GM12878 (cell line): ENCODE measurements at regions not wholly inside any gene's neighbourhood (a gene's known extent, or its start where the extent isn't known, plus 50 kb on each side); places are given as distances from the start of the nearest gene placed in this dataset.

Experiments
- ATAC-seq: fragments of 200-7000 bp; cut with Tn5 transposase; 3 replicates; pipeline ENCODE4 v1.9.1; 2020; ENCODE audit warnings: mild to moderate bottlenecking, moderate library complexity
- BruUV-seq: library from RNA; stranded (reverse); fragments of 400-500 nt; replicated peaks from 2 replicates; lab custom pipeline; 2021; lab: Mats Ljungman, UMichigan
- CTCF ChIA-PET: fragments of 300-600 bp; sonication (Branson Sonifier 250); formaldehyde crosslinking; extraction: SDS; loops from one replicate; lab custom pipeline; 2021; ENCODE audit warnings: inconsistent platforms; lab: Yijun Ruan, JAX
- POLR2A ChIA-PET: fragments of 350-600 bp; formaldehyde crosslinking; extraction: SDS; loops from one replicate; lab custom pipeline; 2021; ENCODE audit warnings: inconsistent platforms; lab: Charles Lee
- RAD21 ChIA-PET: fragments of 300-600 bp; sonication (Branson Sonifier 250); formaldehyde crosslinking; loops from one replicate; lab custom pipeline; 2023; ENCODE audit warnings: antibody characterized with exemption; ENCODE audit not compliant: unreplicated experiment; lab: Charles Lee
- SMC1A ChIA-PET: fragments of 300-600 bp; sonication (Branson Sonifier 250); formaldehyde crosslinking; loops from one replicate; lab custom pipeline; 2023; ENCODE audit not compliant: unreplicated experiment, uncharacterized antibody; lab: Charles Lee
- DNase-seq: peaks from one replicate; pipeline ENCODE4 v3.0.0-alpha.2; 2011; ENCODE audit warnings: low read depth, low spot score
- FAIRE-seq: peaks from 3 replicates; lab custom pipeline; 2011; peaks lifted over from hg19 to GRCh38; lab: Jason Lieb, UNC
- H2AFZ ChIP-seq: 2 replicates; pipeline ENCODE4 v1.6.0; 2011; ENCODE audit warnings: low read depth, low read length, control low read depth; ENCODE audit not compliant: control insufficient read depth
- H3K27ac ChIP-seq: 2 replicates; pipeline ENCODE4 v1.5.1; 2011; ENCODE audit warnings: control low read depth; ENCODE audit not compliant: control insufficient read depth, insufficient read depth
- H3K27me3 ChIP-seq, 2 experiments: replicated peaks in 1 of 2; 2 replicates each; pipeline versions ENCODE4 v1.6.0 to v1.6.1; 2011; ENCODE audit warnings: low read length in 1 of 2; ENCODE audit not compliant: control insufficient read depth in 2 of 2, insufficient read depth in 2 of 2
- H3K36me3 ChIP-seq, 2 experiments: 2 replicates each; pipeline ENCODE4 v1.5.1; 2011; ENCODE audit warnings: low read length in 1 of 2; ENCODE audit not compliant: control insufficient read depth in 2 of 2, insufficient read depth in 2 of 2
- H3K4me1 ChIP-seq: 2 replicates; pipeline ENCODE4 v1.6.1; 2011; ENCODE audit warnings: mild to moderate bottlenecking, low read length, moderate library complexity, mixed read lengths; ENCODE audit not compliant: control insufficient read depth, insufficient read depth
- H3K4me2 ChIP-seq: 2 replicates; pipeline ENCODE4 v1.6.0; 2011; ENCODE audit warnings: control low read depth; ENCODE audit not compliant: control insufficient read depth, insufficient read depth
- H3K4me3 ChIP-seq: fragments of 200-600 bp; sonication (generic); 2 replicates; pipeline ENCODE4 v1.5.1; 2016
- H3K79me2 ChIP-seq: 2 replicates; pipeline ENCODE4 v1.6.0; 2011; ENCODE audit warnings: low read length; ENCODE audit not compliant: control insufficient read depth, insufficient read depth
- H3K9ac ChIP-seq: 2 replicates; pipeline ENCODE4 v1.8.0; 2011; ENCODE audit warnings: low read length, control low read depth, mixed read lengths; ENCODE audit not compliant: control insufficient read depth, insufficient read depth
- H3K9me3 ChIP-seq: replicated peaks from 3 replicates; pipeline ENCODE4 v1.5.1; 2011; ENCODE audit warnings: mild to moderate bottlenecking, low read length; ENCODE audit not compliant: control insufficient read depth, insufficient read depth
- H4K20me1 ChIP-seq: 2 replicates; pipeline ENCODE4 v1.6.0; 2011; ENCODE audit not compliant: control insufficient read depth, insufficient read depth
- HDAC2 ChIP-seq: fragments of 200-600 bp; sonication (generic); IDR thresholded peaks from 2 replicates; pipeline ENCODE4 v1.6.1; 2017
- RB1 ChIP-seq: fragments of 450-650 bp; formaldehyde crosslinking; IDR thresholded peaks from 2 replicates; pipeline ENCODE4 v1.6.1; 2017; ENCODE audit warnings: mild to moderate bottlenecking, borderline replicate concordance
- REST ChIP-seq: IDR thresholded peaks from 2 replicates; pipeline ENCODE4 v1.6.1; 2012; ENCODE audit warnings: mild to moderate bottlenecking, low read depth, low read length
- STAT3 ChIP-seq: IDR thresholded peaks from 2 replicates; pipeline ENCODE4 v1.6.1; 2011; ENCODE audit warnings: low read depth, low read length, improper control_type of control experiment
- USF2 ChIP-seq: IDR thresholded peaks from 2 replicates; pipeline ENCODE4 v1.6.1; 2011; ENCODE audit warnings: low read depth, low read length, improper control_type of control experiment, borderline replicate concordance
- ZBTB33 ChIP-seq: fragments of 450-650 bp; IDR thresholded peaks from 2 replicates; pipeline ENCODE4 v1.6.1; 2017; ENCODE audit warnings: mild to moderate bottlenecking
- ZSCAN29 ChIP-seq: fragments of 450-650 bp; IDR thresholded peaks from 2 replicates; pipeline ENCODE4 v1.6.1; 2017; ENCODE audit warnings: mild to moderate bottlenecking, moderate library complexity
- WGBS: methylation state at CpG from one replicate; pipeline ENCODE4 v1.1.6; 2016; ENCODE audit warnings: low lambda C conversion rate; ENCODE audit not compliant: insufficient replicate concordance, insufficient coverage; ENCODE audit errors: missing lambda C conversion rate; 5-methylcytosine and 5-hydroxymethylcytosine counted together
- in situ Hi-C: fragments of 300-500 bp; cut with MboI; formaldehyde crosslinking; loops from 9 replicates; pipeline ENCODE4 v1.14.3; 2018; ENCODE audit warnings: mixed read lengths
- intact Hi-C: fragments of 100-400 bp; cut with micrococcal nuclease; formaldehyde crosslinking; loops from one replicate; pipeline ENCODE4 v1.14.2; 2022; ENCODE audit not compliant: unreplicated experiment

- H3K4me3 ChIP-seq: no peak overlapping the region
- no peak overlapping the region for H3K27ac ChIP-seq
- ATAC-seq (no peak), FAIRE-seq (no peak), DNase-seq (no peak)
- WGBS: 27% methylated on average over 2 of the region's 2 CpGs
- no peaks in the 10 kb centered on the region; the same call in 2 of the 3 replicates for H3K9me3 ChIP-seq
- no peaks in the 10 kb centered on the region for H4K20me1 ChIP-seq
- no peak overlapping the region for H3K9ac ChIP-seq
- TF ChIP-seq ZBTB33 (no peak), REST (no peak), ZSCAN29 (no peak), RB1 (no peak), HDAC2 (no peak), STAT3 (no peak), USF2 (no peak)
- no peaks in the 10 kb centered on the region for H3K36me3 ChIP-seq
- H3K27me3 ChIP-seq: no peaks in the 10 kb centered on the region
- in situ Hi-C loops: no loop called here
- no peak overlapping the region for H3K4me2 ChIP-seq
- POLR2A ChIA-PET: no interaction called here
- H3K4me1 ChIP-seq: no peaks in the 10 kb centered on the region
- CTCF ChIA-PET: interaction anchor here (1.3 kb wide), 1 partner anchor 11 kb away, joined by 3 read pairs; no protein-coding TSS in a partner anchor
- SMC1A ChIA-PET: no interaction called here
- H2AFZ ChIP-seq: no peak overlapping the region
- no TSS peak for BruUV-seq
- H3K79me2 ChIP-seq: no peaks in the 10 kb centered on the region
- intact Hi-C loops: no loop called here
- RAD21 ChIA-PET: no interaction called here
Observed at GRCh38 chr6:9257215-9257614, 821.9 kb upstream of the SLC35B3 start.
